ENCODE measurements at regions not wholly inside any gene's neighbourhood (a gene's known extent, or its start where the extent isn't known, plus 50 kb on each side); places are given as distances from the start of the nearest gene placed in this dataset.
"Not testable (repeated sequence)": the region's sequence is repeated elsewhere in the genome, so short reads cannot be mapped to it uniquely, and the experiment has no call there.

GRCh38 chr6:94687255-94687654 is 890.1 kb upstream of the MANEA start:
- DNase-seq = not testable (repeated sequence)

- DNase-seq = no peak
Measured at GRCh38 chr6:94683409-94683808, 893.9 kb upstream of the MANEA start.

- DNase-seq = no peak
Measured at GRCh38 chr6:94680669-94681212, 896.6 kb upstream of the MANEA start.

GRCh38 chr6:94673251-94673650 is 904.1 kb upstream of the MANEA start:
- DNase-seq = no peak

GRCh38 chr6:94670017-94670416 is 907.3 kb upstream of the MANEA start:
- DNase-seq = no peak

GRCh38 chr6:94668876-94669275 is 908.5 kb upstream of the MANEA start:
- DNase-seq = no peak

- no peak for DNase-seq
Measured at GRCh38 chr6:94658929-94659328, 918.4 kb upstream of the MANEA start.

GRCh38 chr6:94651239-94651638 is 926.1 kb upstream of the MANEA start:
- no peak for DNase-seq

GRCh38 chr6:94645191-94645590 is 932.1 kb upstream of the MANEA start:
- no peak for DNase-seq

GRCh38 chr6:94639564-94639963 is 937.8 kb upstream of the MANEA start:
- no peak for DNase-seq

GRCh38 chr6:94636780-94637385 is 940.5 kb upstream of the MANEA start:
- no peak for DNase-seq

GRCh38 chr6:94623586-94623985 is 953.7 kb upstream of the MANEA start:
- DNase-seq = no peak

GRCh38 chr6:94622783-94623182 is 954.6 kb upstream of the MANEA start:
- DNase-seq = no peak

GRCh38 chr6:94600636-94601035 is 976.7 kb upstream of the MANEA start:
- no peak for DNase-seq

GRCh38 chr6:94597487-94597886 is 979.8 kb upstream of the MANEA start:
- no peak for DNase-seq

GRCh38 chr6:94590416-94590815 is 986.9 kb upstream of the MANEA start:
- no peak for DNase-seq

GRCh38 chr6:94588301-94588700 is 989.0 kb upstream of the MANEA start:
- DNase-seq = no peak

- no peak for DNase-seq
Measured at GRCh38 chr6:94584211-94584610, 993.1 kb upstream of the MANEA start.

GRCh38 chr6:94570581-94570980 is 1006.8 kb upstream of the MANEA start:
- DNase-seq = no peak

GRCh38 chr6:94562846-94563245 is 1014.5 kb upstream of the MANEA start:
- no peak for DNase-seq

- no peak for DNase-seq
Measured at GRCh38 chr6:94559829-94560537, 1017.4 kb upstream of the MANEA start.

- DNase-seq = not testable (repeated sequence)
Measured at GRCh38 chr6:94557207-94557606, 1020.1 kb upstream of the MANEA start.

- DNase-seq = peak; percentile 7 to 20
Measured at GRCh38 chr6:94548201-94548600, 1029.1 kb upstream of the MANEA start.

- DNase-seq = no peak
Measured at GRCh38 chr6:94535798-94536197, 1041.5 kb upstream of the MANEA start.
